Endothelial cell of umbilical vein (primary cell): ENCODE measurements at regions not wholly inside any gene's neighbourhood (a gene's known extent, or its start where the extent isn't known, plus 50 kb on each side); places are given as distances from the start of the nearest gene placed in this dataset.

Experiments used
- EZH2 ChIP-seq: IDR thresholded peaks from 2 replicates; pipeline ENCODE4 v1.6.1; 2012; ENCODE audit warnings: borderline replicate concordance, low read depth, mild to moderate bottlenecking, moderate library complexity, low read length, inconsistent platforms; ENCODE audit not compliant: severe bottlenecking
- JUN ChIP-seq: IDR thresholded peaks from 2 replicates; pipeline ENCODE4 v1.6.1; 2011; ENCODE audit warnings: borderline replicate concordance, low read depth; ENCODE audit not compliant: insufficient read length, insufficient read depth
- POLR2A ChIP-seq: IDR thresholded peaks from 2 replicates; pipeline ENCODE4 v1.6.1; 2012; ENCODE audit warnings: low read depth, mild to moderate bottlenecking, control low read depth, low read length
- POLR2AphosphoS5 ChIP-seq: IDR thresholded peaks from 2 replicates; pipeline ENCODE4 v1.6.1; 2012; ENCODE audit warnings: low read depth, mild to moderate bottlenecking, control low read depth, low read length, moderate library complexity; ENCODE audit not compliant: insufficient read depth
- TF ChIP-seq, protein P1 (sequence below), 2 donors: IDR thresholded peaks; 1 replicate in 1 of 2; 2 replicates in 1 of 2; pipeline ENCODE4 v1.5.1; 2011; ENCODE audit warnings: low read length in 2 of 2, mild to moderate bottlenecking in 2 of 2, moderate library complexity in 2 of 2, control low read depth in 1 of 2, inconsistent platforms in 1 of 2, low read depth in 1 of 2; ENCODE audit not compliant: insufficient read depth in 1 of 2; ENCODE audit errors: extremely low read depth in 1 of 2

DNA sequence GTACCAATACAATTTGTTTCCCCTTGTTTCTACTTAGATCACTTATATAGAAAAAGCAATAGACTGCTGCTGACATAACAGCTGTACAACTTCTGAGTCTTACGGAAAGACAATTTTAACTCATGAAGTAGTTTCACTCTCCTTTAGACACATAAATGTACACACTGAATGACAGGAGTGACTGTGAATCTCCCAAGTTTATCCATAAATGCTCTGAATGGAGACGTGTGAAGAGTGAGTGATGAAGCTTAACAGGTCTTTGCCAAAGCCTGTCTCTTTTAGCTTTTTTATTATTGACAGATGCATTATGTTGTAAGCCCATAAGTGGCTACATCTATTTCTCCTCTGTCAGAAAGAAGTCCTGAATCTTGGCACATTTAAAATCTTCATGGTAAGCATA lies 265.9 kb downstream of the TRIM36 start:
- TF ChIP-seq POLR2AphosphoS5 (no peak), POLR2A (no peak), JUN (no peak), EZH2 (no peak)
- TF ChIP-seq, protein P1, sequence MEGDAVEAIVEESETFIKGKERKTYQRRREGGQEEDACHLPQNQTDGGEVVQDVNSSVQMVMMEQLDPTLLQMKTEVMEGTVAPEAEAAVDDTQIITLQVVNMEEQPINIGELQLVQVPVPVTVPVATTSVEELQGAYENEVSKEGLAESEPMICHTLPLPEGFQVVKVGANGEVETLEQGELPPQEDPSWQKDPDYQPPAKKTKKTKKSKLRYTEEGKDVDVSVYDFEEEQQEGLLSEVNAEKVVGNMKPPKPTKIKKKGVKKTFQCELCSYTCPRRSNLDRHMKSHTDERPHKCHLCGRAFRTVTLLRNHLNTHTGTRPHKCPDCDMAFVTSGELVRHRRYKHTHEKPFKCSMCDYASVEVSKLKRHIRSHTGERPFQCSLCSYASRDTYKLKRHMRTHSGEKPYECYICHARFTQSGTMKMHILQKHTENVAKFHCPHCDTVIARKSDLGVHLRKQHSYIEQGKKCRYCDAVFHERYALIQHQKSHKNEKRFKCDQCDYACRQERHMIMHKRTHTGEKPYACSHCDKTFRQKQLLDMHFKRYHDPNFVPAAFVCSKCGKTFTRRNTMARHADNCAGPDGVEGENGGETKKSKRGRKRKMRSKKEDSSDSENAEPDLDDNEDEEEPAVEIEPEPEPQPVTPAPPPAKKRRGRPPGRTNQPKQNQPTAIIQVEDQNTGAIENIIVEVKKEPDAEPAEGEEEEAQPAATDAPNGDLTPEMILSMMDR (IDR thresholded peaks at IDR 0.05; ENCODE audit: extremely low read depth in 1 of 2, insufficient read depth in 1 of 2, low read depth in 1 of 2, low read length in 2 of 2): no peak
